Ovary (tissue), 7 donors: ENCODE measurements at regions not wholly inside any gene's neighbourhood (a gene's known extent, or its start where the extent isn't known, plus 50 kb on each side); places are given as distances from the start of the nearest gene placed in this dataset.

Source experiments
- DNase-seq, 5 donors: peaks; one replicate each; pipeline ENCODE4 v3.0.0-alpha.2; 2019 to 2020
- H3K27ac ChIP-seq, 2 donors: fragments of 200-600 bp; one replicate each; pipeline versions ENCODE4 v1.5.1 to v1.8.0; 2019 to 2022
- H3K27me3 ChIP-seq: fragments of 200-600 bp; one replicate; pipeline ENCODE4 v1.8.0; 2022
- H3K36me3 ChIP-seq: fragments of 200-600 bp; sonication (generic); one replicate; pipeline ENCODE4 v1.5.1; 2019
- H3K4me1 ChIP-seq: one replicate; pipeline ENCODE4 v1.8.1; 2013; ENCODE audit warnings: mild to moderate bottlenecking, moderate library complexity; ENCODE audit not compliant: insufficient read depth
- H3K4me3 ChIP-seq: fragments of 200-600 bp; sonication (generic); one replicate; pipeline ENCODE4 v1.5.1; 2017
- H3K9me3 ChIP-seq, 2 donors: fragments of 200-600 bp in 1 of 2; sonication (generic) in 1 of 2; one replicate each; pipeline versions ENCODE4 v1.5.1 to v1.8.1; 2013 to 2019; ENCODE audit warnings: mild to moderate bottlenecking in 1 of 2, moderate library complexity in 1 of 2
- EP300 ChIP-seq: sonication (generic); formaldehyde crosslinking; IDR thresholded peaks from one replicate; pipeline ENCODE4 v1.6.1; 2017; ENCODE audit warnings: antibody characterized with exemption
- POLR2A ChIP-seq: fragments of 450-650 bp; IDR thresholded peaks from one replicate; pipeline ENCODE4 v1.6.1; 2017; ENCODE audit warnings: antibody characterized with exemption, mild to moderate bottlenecking, moderate library complexity
- WGBS, 3 donors: extraction: QIAGEN DNeasy Blood & Tissue Kit in 1 of 3; methylation state at CpG; one replicate each; pipeline versions ENCODE4 v1.1.5 to v1.1.7; 2013 to 2017; 5-methylcytosine and 5-hydroxymethylcytosine counted together
- intact Hi-C, 4 donors: fragments of 100-400 bp; cut with DNase I; formaldehyde crosslinking; loops; one replicate each; pipeline versions ENCODE4 v1.11.0 to v1.15.1; 2022 to 2023
- TF ChIP-seq, protein P1 (sequence below), 3 donors: fragments of 450-650 bp in 2 of 3; fragments of 200-600 bp in 1 of 3; IDR thresholded peaks; one replicate each; pipeline versions ENCODE4 v1.5.1 to v1.8.0; 2016 to 2022; ENCODE audit warnings: antibody characterized with exemption in 3 of 3, mild to moderate bottlenecking in 1 of 3
- donor health status: DM: no; HTN: no; CAD: no; lungs with moderate emphysema.
- donor health status: DM: no; HTN: no; CAD: no.
- donor health status: Bipolar disorder and iron deficiency.
- donor health status: DM: no; HTN: no; CAD: no.
- donor health status: DM: yes; HTN: yes; CAD: no.

DNA sequence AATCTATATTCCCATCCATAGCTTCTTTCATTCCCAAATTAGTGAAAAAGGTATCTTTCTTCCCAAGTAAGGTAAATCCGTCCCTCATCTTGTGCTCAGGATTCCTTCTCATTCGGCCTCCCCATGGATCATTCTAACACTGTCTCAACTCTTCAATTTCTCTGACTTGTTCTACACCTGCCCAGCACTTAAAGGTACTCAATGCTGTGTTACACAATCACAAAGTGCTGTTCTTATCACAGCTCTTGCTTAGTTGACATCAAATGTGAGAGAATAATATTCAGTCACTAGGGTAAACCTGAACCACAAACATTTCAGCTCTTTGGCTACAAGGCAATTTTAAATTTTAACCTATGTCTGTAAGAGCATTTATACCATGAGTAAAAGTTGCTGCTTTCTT, 94.8 kb downstream of the DIRAS3 start:
- 96 to 97% (median 97%) methylated on average over 2 of the region's 2 CpGs for WGBS, 3 donors
- no peaks in the 10 kb centered on the region for H3K27me3 ChIP-seq
- intact Hi-C loops, result no loop called here

DNA sequence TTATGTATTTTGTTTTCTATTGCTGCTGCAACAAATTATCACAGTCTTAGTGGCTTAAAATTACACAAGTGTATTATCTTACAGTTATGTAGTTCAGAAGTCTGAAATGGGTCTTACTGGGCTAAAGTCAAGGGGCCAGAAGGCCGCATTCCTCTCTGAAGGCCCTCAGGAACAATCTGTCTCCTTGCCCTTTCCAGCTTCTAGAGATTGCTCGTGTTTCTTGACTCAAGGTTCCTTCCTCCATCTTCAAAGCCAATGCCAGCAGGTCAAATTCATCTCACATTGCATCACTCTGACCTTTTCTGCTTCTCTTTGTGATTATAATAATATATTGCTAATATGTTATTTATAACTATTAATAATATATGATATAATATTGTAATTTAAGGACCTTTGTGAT, 97.1 kb downstream of the DIRAS3 start:
- Histone ChIP-seq H3K27ac (peak overlapping the region in 1 of 2 donors; percentile 3), H3K4me3 (no peak overlapping the region), H3K4me1 (peaks cover 12% of the 10 kb centered on the region), H3K9me3 (no peaks in the 10 kb centered on the region), H3K27me3 (no peaks in the 10 kb centered on the region), H3K36me3 (no peaks in the 10 kb centered on the region)
- intact Hi-C loops, result no loop called here
- peak in 2 of 5 donors; percentile 48 to 54 for DNase-seq
- 12 to 17% (median 14%) methylated on average over 2 of the region's 2 CpGs for WGBS, 3 donors
- TF ChIP-seq POLR2A (no peak), EP300 (no peak)
- TF ChIP-seq, protein P1, sequence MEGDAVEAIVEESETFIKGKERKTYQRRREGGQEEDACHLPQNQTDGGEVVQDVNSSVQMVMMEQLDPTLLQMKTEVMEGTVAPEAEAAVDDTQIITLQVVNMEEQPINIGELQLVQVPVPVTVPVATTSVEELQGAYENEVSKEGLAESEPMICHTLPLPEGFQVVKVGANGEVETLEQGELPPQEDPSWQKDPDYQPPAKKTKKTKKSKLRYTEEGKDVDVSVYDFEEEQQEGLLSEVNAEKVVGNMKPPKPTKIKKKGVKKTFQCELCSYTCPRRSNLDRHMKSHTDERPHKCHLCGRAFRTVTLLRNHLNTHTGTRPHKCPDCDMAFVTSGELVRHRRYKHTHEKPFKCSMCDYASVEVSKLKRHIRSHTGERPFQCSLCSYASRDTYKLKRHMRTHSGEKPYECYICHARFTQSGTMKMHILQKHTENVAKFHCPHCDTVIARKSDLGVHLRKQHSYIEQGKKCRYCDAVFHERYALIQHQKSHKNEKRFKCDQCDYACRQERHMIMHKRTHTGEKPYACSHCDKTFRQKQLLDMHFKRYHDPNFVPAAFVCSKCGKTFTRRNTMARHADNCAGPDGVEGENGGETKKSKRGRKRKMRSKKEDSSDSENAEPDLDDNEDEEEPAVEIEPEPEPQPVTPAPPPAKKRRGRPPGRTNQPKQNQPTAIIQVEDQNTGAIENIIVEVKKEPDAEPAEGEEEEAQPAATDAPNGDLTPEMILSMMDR (IDR thresholded peaks at IDR 0.05), result no peak

More for the DNA sequence above, 94.8 kb downstream of the DIRAS3 start:
- DNase-seq, result no peak
- Histone ChIP-seq H3K36me3 (no peaks in the 10 kb centered on the region), H3K9me3 (no peaks in the 10 kb centered on the region), H3K27ac (no peak overlapping the region), H3K4me3 (no peak overlapping the region), H3K4me1 (peaks cover 14% of the 10 kb centered on the region)
- TF ChIP-seq POLR2A (no peak), EP300 (no peak)
- TF ChIP-seq, protein P1 (IDR thresholded peaks at IDR 0.05), result no peak

DNA sequence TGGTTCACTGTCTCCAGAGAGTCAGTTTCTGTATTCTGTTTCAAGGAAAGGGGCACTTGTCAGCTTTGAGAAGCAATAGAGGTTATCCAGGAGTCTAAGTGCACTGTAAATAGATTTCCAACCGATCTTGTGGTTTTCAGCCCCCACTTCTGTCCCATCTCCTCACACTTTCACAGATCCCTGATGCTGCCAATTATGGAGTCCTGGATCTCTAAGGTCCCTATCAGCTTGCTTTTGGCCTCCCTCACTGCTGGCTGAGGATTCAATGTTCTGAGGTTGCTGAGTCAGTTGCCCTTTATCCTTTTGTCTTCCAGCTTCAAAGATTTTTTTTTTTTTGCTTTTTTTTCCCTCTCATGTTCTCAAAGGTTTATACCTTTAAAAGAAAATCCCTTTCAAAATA, 98.4 kb downstream of the DIRAS3 start:
- Histone ChIP-seq H3K4me1 (peaks cover 10% of the 10 kb centered on the region), H3K27me3 (no peaks in the 10 kb centered on the region), H3K27ac (no peak overlapping the region), H3K9me3 (no peaks in the 10 kb centered on the region), H3K4me3 (no peak overlapping the region), H3K36me3 (no peaks in the 10 kb centered on the region)
- TF ChIP-seq POLR2A, result no peak
- no peak for TF ChIP-seq EP300
- TF ChIP-seq, protein P1 (IDR thresholded peaks at IDR 0.05), result no peak
- intact Hi-C loops, result no loop called here
- WGBS, 3 donors, result 17 to 33% (median 24%) methylated on average over 1 of the region's 1 CpG
- DNase-seq, result peak in 1 of 5 donors; percentile 60

DNA sequence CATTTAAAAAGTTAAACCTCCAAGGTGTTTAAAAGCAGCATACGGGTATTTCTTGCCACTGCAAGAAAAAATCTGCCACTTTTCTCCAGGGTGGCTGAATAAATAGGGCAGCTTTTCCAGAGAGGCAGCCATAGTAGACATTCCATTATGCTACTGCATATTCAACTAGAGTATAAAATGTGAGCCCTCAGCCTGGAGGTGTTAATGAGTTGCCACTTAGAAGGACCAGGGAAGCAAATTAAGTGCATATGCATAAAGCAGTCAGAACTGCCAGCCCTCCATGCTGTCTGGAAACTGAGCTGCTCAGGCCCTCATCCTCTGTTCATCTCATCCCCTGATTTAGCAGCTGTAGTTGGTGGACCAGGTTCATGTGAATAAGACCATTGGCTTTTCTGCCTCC, 99.4 kb downstream of the DIRAS3 start:
- no peak for DNase-seq
- Histone ChIP-seq H3K27me3 (no peaks in the 10 kb centered on the region), H3K36me3 (no peaks in the 10 kb centered on the region), H3K9me3 (no peaks in the 10 kb centered on the region), H3K4me1 (peaks cover 12% of the 10 kb centered on the region), H3K27ac (no peak overlapping the region), H3K4me3 (no peak overlapping the region)
- WGBS, 3 donors, result 93 to 100% (median 98%) methylated on average over 1 of the region's 1 CpG
- TF ChIP-seq POLR2A, result no peak
- no peak for TF ChIP-seq EP300
- TF ChIP-seq, protein P1 (IDR thresholded peaks at IDR 0.05), result no peak
- intact Hi-C loops, result no loop called here
